SU-DHL-6 (cell line): ENCODE measurements at regions not wholly inside any gene's neighbourhood (a gene's known extent, or its start where the extent isn't known, plus 50 kb on each side); places are given as distances from the start of the nearest gene placed in this dataset.

Experiments
- CTCF ChIP-seq: fragments of 200-600 bp; sonication (generic); IDR thresholded peaks from one replicate; pipeline ENCODE4 v1.5.1; 2017; ENCODE audit warnings: antibody characterized with exemption, mild to moderate bottlenecking, low read length, moderate library complexity; ENCODE audit not compliant: insufficient read depth, poor library complexity, severe bottlenecking
- EZH2phosphoT487 ChIP-seq: fragments of 200-600 bp; sonication (generic), shearing (Covaris generic); conservative IDR thresholded peaks from 2 replicates; pipeline ENCODE4 v1.6.1; 2018; ENCODE audit warnings: mild to moderate bottlenecking, antibody characterized with exemption, low read length, moderate library complexity, mixed read lengths

- TF ChIP-seq CTCF (no peak), EZH2phosphoT487 (no peak)
Observed at GRCh38 chr1:106868828-106869227, 187.6 kb upstream of the PRMT6 start.
